NCI-H69 (cell line): ENCODE measurements at regions not wholly inside any gene's neighbourhood (a gene's known extent, or its start where the extent isn't known, plus 50 kb on each side); places are given as distances from the start of the nearest gene placed in this dataset.
A peak's percentile ranks its signal among the peaks of the same experiment; 100 is the strongest.

Experiments
- DNase-seq: peaks from one replicate; lab custom pipeline; 2025; lab: John Stamatoyannopoulos, UW

GRCh38 chr10:29856295-29856694, 203.1 kb downstream of the JCAD start:
- no peak for DNase-seq

GRCh38 chr10:29853913-29854312, 205.5 kb downstream of the JCAD start:
- no peak for DNase-seq

GRCh38 chr10:29851241-29851640, 208.1 kb downstream of the JCAD start:
- DNase-seq = no peak

DNA sequence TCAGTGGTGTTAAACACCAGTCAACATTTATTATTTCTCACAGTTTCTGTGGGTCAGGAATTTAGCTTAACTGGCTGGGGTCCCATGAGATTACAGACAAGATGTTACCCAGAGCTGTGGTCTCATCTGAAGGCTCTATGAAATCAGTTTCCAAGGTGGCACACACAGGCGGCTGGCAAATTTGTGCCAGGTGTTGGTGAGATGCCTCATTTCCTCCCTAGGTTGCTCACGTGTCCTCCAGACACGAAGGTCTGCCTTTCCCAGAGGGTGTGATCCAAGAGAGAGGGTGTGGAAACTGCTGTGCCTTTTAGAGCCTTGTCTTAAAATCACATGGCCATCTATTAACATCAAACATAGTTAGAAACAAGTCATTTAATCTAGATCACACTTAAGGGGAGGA, 209.0 kb downstream of the JCAD start:
- no peak for DNase-seq

DNA sequence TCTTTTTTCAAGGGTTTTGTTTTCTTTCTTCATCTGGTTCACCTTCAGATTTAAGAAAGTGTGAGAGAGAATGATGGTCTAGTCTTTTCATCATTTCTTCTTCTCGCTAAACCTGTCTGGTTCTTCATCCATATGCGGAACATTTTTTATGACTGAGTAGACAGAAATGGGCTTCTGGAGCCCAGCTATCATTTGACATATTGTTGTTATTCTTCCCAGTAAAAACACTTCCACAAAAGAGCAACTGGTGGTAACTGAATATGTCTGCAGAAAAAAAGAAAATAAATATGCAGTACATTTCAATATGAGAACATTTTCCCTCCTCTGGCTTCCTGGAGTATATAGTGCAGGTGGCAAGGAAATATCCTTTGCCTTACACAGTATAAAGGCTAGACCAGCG, 209.5 kb downstream of the JCAD start:
- no peak for DNase-seq

DNA sequence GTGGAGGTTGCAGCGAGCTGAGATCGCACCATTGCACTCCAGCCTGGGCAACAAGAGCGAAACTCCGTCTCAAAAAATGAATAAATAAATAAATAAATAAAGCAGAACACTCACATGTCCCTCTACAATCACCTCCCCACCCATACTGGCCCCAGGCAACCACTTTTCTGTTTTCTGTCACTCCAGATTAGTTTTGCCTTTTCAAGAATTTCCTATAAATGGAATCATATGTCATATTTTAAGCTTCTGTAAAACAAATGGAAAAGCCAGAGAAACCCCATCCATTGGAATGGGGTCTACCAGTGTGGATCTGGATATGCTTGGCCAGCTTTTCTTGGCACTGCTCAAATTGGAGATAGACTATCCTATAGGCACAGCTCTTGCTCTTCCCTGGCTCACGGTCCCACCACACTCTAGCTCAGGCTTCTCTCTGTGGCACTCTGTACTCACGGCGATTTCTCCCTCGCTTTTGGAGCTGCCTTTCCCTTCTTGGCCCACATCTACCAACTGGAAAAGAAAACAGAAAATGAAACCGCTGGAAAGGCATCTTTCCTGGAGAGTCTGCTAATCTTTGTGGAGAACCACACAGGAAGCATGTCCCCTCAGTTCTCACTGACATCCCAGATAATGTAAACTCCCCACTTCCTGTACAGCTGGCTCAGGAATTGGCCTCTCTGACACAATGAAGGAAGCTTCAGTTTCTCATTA, 210.1 kb downstream of the JCAD start:
- peak; percentile 24 for DNase-seq

GRCh38 chr10:29846881-29847280, 212.1 kb upstream of the SVIL start:
- DNase-seq = no peak

- no peak for DNase-seq
Measured at GRCh38 chr10:29845166-29845565, 210.4 kb upstream of the SVIL start.

- no peak for DNase-seq
Measured at GRCh38 chr10:29843143-29843542, 208.4 kb upstream of the SVIL start.

GRCh38 chr10:29841724-29842649, 207.2 kb upstream of the SVIL start:
- DNase-seq = peak; percentile 87

GRCh38 chr10:29840516-29841276, 205.9 kb upstream of the SVIL start:
- DNase-seq = no peak

GRCh38 chr10:29839826-29840515, 205.2 kb upstream of the SVIL start:
- DNase-seq = no peak

- DNase-seq = no peak
Measured at GRCh38 chr10:29838539-29838938, 203.8 kb upstream of the SVIL start.

DNA sequence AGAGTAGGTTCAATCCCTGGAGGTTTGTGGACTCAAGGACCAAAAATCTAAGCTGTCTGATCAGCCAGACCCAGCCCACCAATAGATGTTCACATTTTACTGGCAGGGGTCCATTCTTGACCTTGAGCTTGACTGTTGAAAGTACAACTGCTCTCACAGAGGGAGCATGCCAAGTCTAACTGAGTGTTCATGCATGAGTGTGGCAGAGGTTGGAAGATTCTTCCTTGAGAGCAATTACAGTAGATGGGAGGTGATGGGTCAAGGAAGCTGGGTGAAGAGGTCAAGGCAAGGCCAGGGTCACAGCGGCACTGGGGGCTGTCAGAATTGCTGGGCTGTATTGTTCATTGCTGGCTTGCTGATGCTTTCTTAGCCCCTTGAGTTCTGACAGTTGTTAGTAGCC, 202.8 kb upstream of the SVIL start:
- DNase-seq = no peak

DNA sequence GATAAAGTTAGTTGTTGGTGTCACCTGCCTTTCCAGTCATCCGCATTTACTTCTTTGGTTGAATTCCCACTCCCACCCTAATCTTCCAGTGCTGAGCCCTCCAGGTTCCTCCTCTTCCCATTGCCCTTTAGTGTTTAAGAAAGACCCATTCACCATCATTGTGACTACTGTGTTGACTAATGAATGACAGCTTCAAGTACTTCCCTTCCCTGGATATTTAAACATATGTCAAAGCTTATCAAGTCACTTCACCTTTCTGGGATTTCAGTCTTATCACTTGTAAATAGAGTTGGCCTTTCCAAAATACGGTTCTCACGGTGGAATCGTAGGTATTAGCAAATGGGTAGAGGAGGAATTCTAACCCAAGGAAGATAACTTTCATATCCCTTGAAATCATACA, 201.6 kb upstream of the SVIL start:
- DNase-seq = no peak

- no peak for DNase-seq
Measured at GRCh38 chr10:29835055-29835454, 200.3 kb upstream of the SVIL start.

GRCh38 chr10:29830531-29831512, 196.1 kb upstream of the SVIL start:
- DNase-seq = no peak

DNA sequence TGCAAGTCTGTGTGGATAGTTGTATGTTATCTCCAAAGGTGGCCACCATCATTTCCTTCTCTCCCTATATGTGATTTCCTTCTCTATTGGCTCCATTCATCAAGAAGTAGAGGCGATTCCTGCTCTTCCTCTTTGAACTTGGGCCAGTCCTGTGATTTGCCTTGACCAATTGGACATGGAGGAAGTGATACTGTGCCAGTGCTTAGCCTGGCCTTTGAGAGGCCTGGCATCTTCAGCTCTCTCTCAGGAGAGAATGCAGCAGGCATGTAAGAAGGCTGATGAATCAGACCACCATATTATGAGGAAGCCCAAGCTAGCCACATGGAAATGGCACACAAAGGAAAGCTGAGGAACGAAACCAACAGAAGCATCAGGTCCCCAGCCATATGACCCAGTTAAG, 195.0 kb upstream of the SVIL start:
- no peak for DNase-seq

- DNase-seq = no peak
Measured at GRCh38 chr10:29828956-29829355, 194.2 kb upstream of the SVIL start.

- DNase-seq = peak; percentile 8
Measured at GRCh38 chr10:29828440-29828894, 193.7 kb upstream of the SVIL start.

GRCh38 chr10:29827512-29827911, 192.7 kb upstream of the SVIL start:
- no peak for DNase-seq
